Esophagus muscularis mucosa (tissue), 2 donors: ENCODE measurements at regions not wholly inside any gene's neighbourhood (a gene's known extent, or its start where the extent isn't known, plus 50 kb on each side); places are given as distances from the start of the nearest gene placed in this dataset.

Source experiments
- POLR2A ChIP-seq: fragments of 450-650 bp; IDR thresholded peaks from one replicate; pipeline ENCODE4 v1.6.1; 2017; ENCODE audit warnings: antibody characterized with exemption, moderate library complexity, mild to moderate bottlenecking, low read depth
- POLR2AphosphoS5 ChIP-seq, 2 donors: sonication (generic); formaldehyde crosslinking; IDR thresholded peaks; one replicate each; pipeline ENCODE4 v1.6.1; 2017; ENCODE audit warnings: antibody characterized with exemption in 2 of 2

DNA sequence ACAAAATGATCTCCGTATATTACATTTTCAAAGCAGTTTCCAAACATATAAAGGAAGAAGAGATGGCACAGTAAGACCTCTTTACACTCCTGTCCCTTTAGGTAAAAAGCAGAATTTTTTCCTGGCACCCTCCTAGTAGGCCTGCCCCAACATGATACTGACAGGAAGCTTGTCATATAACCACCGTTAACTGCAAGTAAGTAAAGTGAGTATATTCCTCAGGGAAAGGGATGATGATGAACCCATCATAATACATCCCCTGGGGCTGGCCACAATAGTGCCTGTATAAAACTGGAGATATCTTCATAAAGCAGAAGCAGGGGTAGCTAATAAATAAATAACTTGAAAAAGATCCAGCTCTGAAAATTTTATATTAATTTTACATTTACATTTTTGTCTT, 893.0 kb downstream of the DIPK2A start:
- no peak for TF ChIP-seq POLR2A
- TF ChIP-seq POLR2AphosphoS5 (IDR thresholded peaks at IDR 0.05): no peak
